OCI-LY3 (cell line): ENCODE measurements at regions not wholly inside any gene's neighbourhood (a gene's known extent, or its start where the extent isn't known, plus 50 kb on each side); places are given as distances from the start of the nearest gene placed in this dataset.

Experiments used
- H2AFZ ChIP-seq: fragments of 200-600, 300-600 bp; shearing (Covaris generic); 2 replicates; pipeline ENCODE4 v1.6.0; 2014; ENCODE audit warnings: antibody characterized with exemption, low read depth, low read length
- H3K27ac ChIP-seq: fragments of 200-600, 300-600 bp; sonication (generic); 2 replicates; pipeline ENCODE4 v1.5.1; 2014; ENCODE audit warnings: mild to moderate bottlenecking, low read length, moderate library complexity, mixed read lengths
- H3K27me3 ChIP-seq: fragments of 200-600, 300-600 bp; sonication (generic); 2 replicates; pipeline ENCODE4 v1.6.1; 2014; ENCODE audit warnings: low read depth, low read length, mixed read lengths
- H3K36me3 ChIP-seq: fragments of 200-600, 300-600 bp; sonication (generic); replicated peaks from 2 replicates; pipeline ENCODE3; 2014; ENCODE audit warnings: low read depth, low read length, mixed read lengths
- H3K4me1 ChIP-seq: fragments of 300-600, 200-600 bp; sonication (generic); 2 replicates; pipeline ENCODE4 v1.6.1; 2014; ENCODE audit warnings: low read length, mixed read lengths
- H3K4me2 ChIP-seq: fragments of 200-600, 300-600 bp; sonication (generic); 2 replicates; pipeline ENCODE4 v1.6.1; 2014; ENCODE audit warnings: low read length, mixed read lengths
- H3K4me3 ChIP-seq: fragments of 300-600, 200-600 bp; sonication (generic); 2 replicates; pipeline ENCODE4 v1.5.1; 2014; ENCODE audit warnings: antibody characterized with exemption, mild to moderate bottlenecking, low read length, moderate library complexity
- H3K79me2 ChIP-seq: fragments of 300-600, 200-600 bp; shearing (Covaris generic); 2 replicates; pipeline ENCODE4 v1.6.1; 2014; ENCODE audit warnings: mild to moderate bottlenecking, low read length, mixed read lengths
- H3K9ac ChIP-seq: fragments of 300-600, 200-600 bp; shearing (Covaris generic); 2 replicates; pipeline ENCODE4 v1.6.0; 2014; ENCODE audit warnings: mild to moderate bottlenecking, low read length, moderate library complexity
- H3K9me3 ChIP-seq: fragments of 200-600, 300-600 bp; shearing (Covaris generic); 2 replicates; pipeline ENCODE4 v1.6.1; 2014; ENCODE audit warnings: low read length, mixed read lengths; ENCODE audit not compliant: insufficient read depth
- H4K20me1 ChIP-seq: fragments of 200-600, 300-600 bp; sonication (generic); 2 replicates; pipeline ENCODE4 v1.6.1; 2016; ENCODE audit warnings: low read length, mixed read lengths; ENCODE audit not compliant: insufficient read depth
- CTCF ChIP-seq: fragments of 200-600, 300-600 bp; sonication (generic); IDR thresholded peaks from 2 replicates; pipeline ENCODE4 v1.5.1; 2014; ENCODE audit warnings: antibody characterized with exemption, low read length, low read depth
- EZH2phosphoT487 ChIP-seq: fragments of 200-600 bp; shearing (Covaris generic); IDR thresholded peaks from 2 replicates; pipeline ENCODE4 v1.6.1; 2018; ENCODE audit warnings: antibody characterized with exemption, mixed run types, low read depth

- no peaks in the 10 kb centered on the region for H4K20me1 ChIP-seq
- H3K4me2 ChIP-seq: no peak overlapping the region
- no peaks in the 10 kb centered on the region for H3K36me3 ChIP-seq
- no peaks in the 10 kb centered on the region for H3K4me1 ChIP-seq
- H3K79me2 ChIP-seq: no peaks in the 10 kb centered on the region
- no peak overlapping the region for H3K4me3 ChIP-seq
- no peak for TF ChIP-seq CTCF
- TF ChIP-seq EZH2phosphoT487: no peak
- H3K27me3 ChIP-seq: peaks cover 5% of the 10 kb centered on the region; the same call in 1 of the 2 replicates
- no peaks in the 10 kb centered on the region for H3K9me3 ChIP-seq
- no peak overlapping the region for H2AFZ ChIP-seq
- H3K27ac ChIP-seq: no peak overlapping the region
- no peak overlapping the region for H3K9ac ChIP-seq
Observed at GRCh38 chr6:159533568-159533967, 159.5 kb downstream of the SOD2 start.

GRCh38 chr6:159533016-159533415 is 160.0 kb downstream of the SOD2 start:
- Histone ChIP-seq H3K9ac (no peak overlapping the region), H4K20me1 (no peaks in the 10 kb centered on the region), H3K4me2 (no peak overlapping the region), H3K9me3 (no peaks in the 10 kb centered on the region), H3K27me3 (peaks cover 5% of the 10 kb centered on the region; the same call in 1 of the 2 replicates), H3K36me3 (no peaks in the 10 kb centered on the region), H3K79me2 (no peaks in the 10 kb centered on the region), H3K4me3 (no peak overlapping the region), H3K27ac (no peak overlapping the region), H2AFZ (no peak overlapping the region), H3K4me1 (no peaks in the 10 kb centered on the region)
- TF ChIP-seq CTCF: no peak
- no peak for TF ChIP-seq EZH2phosphoT487

- no peak overlapping the region for H2AFZ ChIP-seq
- H3K9ac ChIP-seq: no peak overlapping the region
- no peaks in the 10 kb centered on the region for H3K36me3 ChIP-seq
- no peaks in the 10 kb centered on the region for H3K79me2 ChIP-seq
- H3K4me3 ChIP-seq: no peak overlapping the region
- H3K9me3 ChIP-seq: no peaks in the 10 kb centered on the region
- H3K27me3 ChIP-seq: peaks cover 5% of the 10 kb centered on the region; the same call in 1 of the 2 replicates
- H3K27ac ChIP-seq: no peak overlapping the region
- H3K4me2 ChIP-seq: no peak overlapping the region
- no peaks in the 10 kb centered on the region for H3K4me1 ChIP-seq
- H4K20me1 ChIP-seq: no peaks in the 10 kb centered on the region
- TF ChIP-seq EZH2phosphoT487: no peak
- TF ChIP-seq CTCF: no peak
Observed at GRCh38 chr6:159532155-159532554, 160.9 kb downstream of the SOD2 start.

GRCh38 chr6:159529934-159530333 is 163.1 kb downstream of the SOD2 start:
- H3K4me2 ChIP-seq: no peak overlapping the region
- no peak for TF ChIP-seq EZH2phosphoT487
- H2AFZ ChIP-seq: no peak overlapping the region
- H3K36me3 ChIP-seq: no peaks in the 10 kb centered on the region
- no peaks in the 10 kb centered on the region for H3K79me2 ChIP-seq
- no peak overlapping the region for H3K9ac ChIP-seq
- no peak overlapping the region for H3K4me3 ChIP-seq
- H3K27ac ChIP-seq: no peak overlapping the region
- H3K4me1 ChIP-seq: no peaks in the 10 kb centered on the region
- no peaks in the 10 kb centered on the region for H4K20me1 ChIP-seq
- H3K9me3 ChIP-seq: no peaks in the 10 kb centered on the region
- H3K27me3 ChIP-seq: peaks cover 5% of the 10 kb centered on the region; the same call in 1 of the 2 replicates

GRCh38 chr6:159527351-159527750 is 165.7 kb downstream of the SOD2 start:
- H3K4me3 ChIP-seq: no peak overlapping the region
- H3K27me3 ChIP-seq: no peaks in the 10 kb centered on the region
- H3K4me2 ChIP-seq: no peak overlapping the region
- no peaks in the 10 kb centered on the region for H3K79me2 ChIP-seq
- no peaks in the 10 kb centered on the region for H4K20me1 ChIP-seq
- no peaks in the 10 kb centered on the region for H3K9me3 ChIP-seq
- no peak overlapping the region for H2AFZ ChIP-seq
- no peaks in the 10 kb centered on the region for H3K36me3 ChIP-seq
- no peak overlapping the region for H3K9ac ChIP-seq
- no peak overlapping the region for H3K27ac ChIP-seq
- TF ChIP-seq EZH2phosphoT487 (no peak), CTCF (0 out of 2 replicates have a peak, but pooled peaks have one; percentile 12)
- no peaks in the 10 kb centered on the region for H3K4me1 ChIP-seq
